ENCODE measurements at regions not wholly inside any gene's neighbourhood (a gene's known extent, or its start where the extent isn't known, plus 50 kb on each side); places are given as distances from the start of the nearest gene placed in this dataset.

- TF ChIP-seq RAD21 (IDR thresholded peaks at IDR 0.05 in 1 of 2, conservative IDR thresholded peaks at IDR 0.05 in 1 of 2; ENCODE audit: low read depth in 2 of 2, low read length in 2 of 2) (no peak), POLR2A (IDR thresholded peaks at IDR 0.05; ENCODE audit: control extremely low read depth in 1 of 2, low read depth in 2 of 2, low read length in 2 of 2) (no peak), SIX5 (IDR thresholded peaks at IDR 0.05; ENCODE audit: low read depth, low read length) (no peak), CTCF (IDR thresholded peaks at IDR 0.05; ENCODE audit: control extremely low read depth in 1 of 3, insufficient read depth in 1 of 3, low read depth in 1 of 3, low read length in 3 of 3) (no peak), CBX8 (IDR thresholded peaks at IDR 0.05; ENCODE audit: borderline replicate concordance, low read depth, low read length) (no peak), YY1 (IDR thresholded peaks at IDR 0.05; ENCODE audit: low read depth, low read length) (no peak), EP300 (IDR thresholded peaks at IDR 0.05; ENCODE audit: borderline replicate concordance in 1 of 2, low read depth in 2 of 2, low read length in 2 of 2) (no peak)
Measured at GRCh38 chr5:110347781-110348180, 378.7 kb downstream of the TMEM232 start.
